ENCODE measurements at regions not wholly inside any gene's neighbourhood (a gene's known extent, or its start where the extent isn't known, plus 50 kb on each side); places are given as distances from the start of the nearest gene placed in this dataset.
A peak's percentile ranks its signal among the peaks of the same experiment; 100 is the strongest.
"Not testable (repeated sequence)": the region's sequence is repeated elsewhere in the genome, so short reads cannot be mapped to it uniquely, and the experiment has no call there.

DNA sequence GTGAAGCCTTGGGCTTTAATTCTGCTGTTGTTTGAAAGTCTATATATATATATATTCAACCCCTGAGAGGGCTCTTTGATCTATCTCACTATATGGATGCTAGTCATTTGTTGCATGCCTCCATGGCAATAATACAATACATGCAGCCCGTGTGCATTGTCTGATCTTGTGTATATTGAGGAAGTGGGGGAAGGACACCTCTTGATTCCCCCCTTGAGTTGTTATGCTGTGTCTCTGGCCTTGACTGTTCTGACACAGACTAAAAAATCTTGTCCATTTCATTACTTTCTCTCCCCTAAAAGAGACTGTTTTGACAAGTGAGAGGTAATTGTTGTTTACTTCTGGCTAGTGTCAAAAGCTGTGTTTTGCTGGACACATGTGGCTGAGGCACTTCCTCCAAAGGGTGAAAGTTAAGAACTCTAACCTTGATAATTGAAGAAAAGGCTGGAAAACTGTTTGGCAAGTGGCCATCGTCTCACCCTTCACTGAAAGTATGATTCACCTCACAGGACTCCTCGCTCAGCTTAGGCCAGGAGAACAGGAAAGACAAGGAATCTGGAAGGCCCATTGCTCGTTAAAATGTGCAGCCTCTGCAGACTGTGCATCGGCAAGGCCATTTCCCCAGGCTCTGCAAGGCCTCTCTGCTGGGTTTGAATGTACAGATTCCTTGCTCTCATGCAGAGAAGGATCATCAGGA, 304.0 kb downstream of the PRELID2 start:
- no peaks in the 10 kb centered on the region for H3K4me1 ChIP-seq
- no peaks in the 10 kb centered on the region for H3K9me3 ChIP-seq (replicated peaks in 1 of 11)
- H3K27me3 ChIP-seq: no peaks in the 10 kb centered on the region
- no peak overlapping the region for H3K4me3 ChIP-seq
- H3K4me2 ChIP-seq: no peak overlapping the region
- no peaks in the 10 kb centered on the region for H3K36me3 ChIP-seq
- TF ChIP-seq Cebpa-rat (IDR thresholded peaks at IDR 0.05): no peak
- H3K27ac ChIP-seq: no peak overlapping the region
- no peak overlapping the region for H3K9ac ChIP-seq
- H4K20me1 ChIP-seq: no peaks in the 10 kb centered on the region

DNA sequence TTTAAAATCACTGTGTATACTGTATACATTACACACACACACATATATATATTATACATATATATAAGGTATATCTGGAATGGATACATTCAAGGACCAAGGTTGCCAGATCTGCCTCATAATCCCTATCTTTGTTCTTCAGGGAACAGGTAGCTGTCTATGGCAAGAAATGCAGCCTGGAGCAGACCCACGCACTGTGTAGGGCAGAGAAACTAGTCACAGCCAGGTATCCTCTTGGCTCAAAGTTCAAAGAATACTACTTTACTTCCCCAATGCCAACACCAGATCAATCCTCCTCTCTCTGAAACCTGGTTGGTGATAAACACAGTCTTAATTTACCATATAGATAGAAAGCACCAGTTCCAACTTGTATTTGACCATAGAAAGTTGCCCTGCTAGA, 313.6 kb downstream of the PRELID2 start:
- TF ChIP-seq Cebpa-rat (IDR thresholded peaks at IDR 0.05): no peak
- H4K20me1 ChIP-seq: no peaks in the 10 kb centered on the region; a peak in 1 of 22 replicates
- H3K9ac ChIP-seq: no peak overlapping the region
- H3K36me3 ChIP-seq: no peaks in the 10 kb centered on the region
- H3K4me3 ChIP-seq: no peak overlapping the region
- H3K4me1 ChIP-seq: no peaks in the 10 kb centered on the region
- no peak overlapping the region for H3K27ac ChIP-seq
- no peaks in the 10 kb centered on the region for H3K27me3 ChIP-seq
- H3K9me3 ChIP-seq (replicated peaks in 1 of 11): peaks cover 0 to 16% (median 9%) of the 10 kb centered on the region in 11 experiments; a peak in 11 of 22 replicates
- no peak overlapping the region for H3K4me2 ChIP-seq

DNA sequence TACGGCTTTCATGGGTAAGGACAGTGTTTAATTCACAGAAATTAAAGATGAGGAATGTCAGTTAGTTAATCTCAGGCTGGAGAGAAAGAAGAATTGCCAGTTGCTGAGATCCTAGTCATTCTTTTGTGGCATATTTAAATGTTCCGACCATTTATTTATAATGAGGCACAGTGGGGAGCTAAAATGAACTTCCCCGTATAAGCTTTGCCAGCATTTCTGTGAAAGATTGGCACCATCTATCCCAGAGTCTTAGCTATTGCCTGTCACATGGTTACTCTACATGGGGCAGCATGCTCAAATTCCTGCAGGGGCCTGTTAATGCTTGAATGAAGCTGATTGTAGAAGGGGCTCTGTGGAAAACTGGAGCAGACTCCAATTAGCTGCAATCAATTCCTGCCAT, 314.1 kb downstream of the PRELID2 start:
- no peak for TF ChIP-seq Cebpa-rat (IDR thresholded peaks at IDR 0.05)
- Histone ChIP-seq H3K27me3 (no peaks in the 10 kb centered on the region), H4K20me1 (no peaks in the 10 kb centered on the region; a peak in 1 of 22 replicates)

DNA sequence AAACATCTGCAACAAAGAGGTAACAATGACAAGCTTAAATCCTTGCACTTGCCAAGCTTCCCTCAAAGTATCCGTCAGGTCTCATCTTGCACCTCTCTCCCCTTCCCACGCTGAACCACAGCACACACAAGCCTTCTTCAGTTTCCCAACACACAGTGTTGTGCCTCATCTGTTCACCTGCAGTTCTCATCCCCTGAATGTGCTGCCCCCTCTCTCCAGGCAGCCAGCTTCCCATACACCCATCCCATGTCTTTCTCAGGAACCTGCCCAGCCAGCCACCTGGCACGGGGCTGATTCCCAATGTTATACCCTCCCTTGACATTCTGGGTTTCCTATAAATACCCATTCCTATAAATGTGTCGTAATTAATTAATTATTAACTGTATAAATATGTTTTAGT, 314.8 kb downstream of the PRELID2 start:
- Histone ChIP-seq H3K9ac (no peak overlapping the region), H3K4me1 (no peaks in the 10 kb centered on the region), H3K9me3 (replicated peaks in 1 of 11) (peaks cover 0 to 17% (median 10%) of the 10 kb centered on the region in 11 experiments; a peak in 11 of 22 replicates), H4K20me1 (no peaks in the 10 kb centered on the region; a peak in 1 of 22 replicates), H3K27me3 (no peaks in the 10 kb centered on the region), H3K4me3 (no peak overlapping the region), H3K36me3 (no peaks in the 10 kb centered on the region), H3K4me2 (no peak overlapping the region), H3K27ac (no peak overlapping the region)
- no peak for TF ChIP-seq Cebpa-rat (IDR thresholded peaks at IDR 0.05)

More for the DNA sequence above, 314.1 kb downstream of the PRELID2 start:
- Histone ChIP-seq H3K9me3 (replicated peaks in 1 of 11) (peaks cover 0 to 17% (median 10%) of the 10 kb centered on the region in 11 experiments; a peak in 11 of 22 replicates), H3K4me3 (no peak overlapping the region), H3K27ac (no peak overlapping the region), H3K4me1 (no peaks in the 10 kb centered on the region), H3K36me3 (no peaks in the 10 kb centered on the region), H3K9ac (no peak overlapping the region), H3K4me2 (no peak overlapping the region)

DNA sequence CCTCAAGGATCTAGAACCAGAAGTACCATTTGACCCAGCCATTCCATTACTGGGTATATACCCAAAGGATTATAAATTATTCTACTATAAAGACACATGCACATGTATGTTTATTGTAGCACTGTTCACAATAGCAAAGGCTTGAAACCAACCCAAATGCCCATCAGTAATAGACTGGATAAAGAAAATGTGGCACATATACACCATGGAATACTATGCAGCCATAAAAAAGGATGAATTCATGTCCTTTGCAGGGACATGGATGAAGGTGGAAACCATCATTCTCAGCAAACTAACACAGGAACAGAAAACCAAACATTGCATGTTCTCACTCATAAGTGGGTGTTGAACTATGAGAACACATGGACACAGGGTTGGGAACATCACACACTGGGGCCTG, 317.6 kb downstream of the PRELID2 start:
- not testable (repeated sequence) for H3K4me2 ChIP-seq, H3K4me3 ChIP-seq, H3K4me1 ChIP-seq, H3K36me3 ChIP-seq, H3K27ac ChIP-seq, H3K9ac ChIP-seq, H4K20me1 ChIP-seq, H3K27me3 ChIP-seq
- H3K9me3 ChIP-seq (replicated peaks in 1 of 11): peaks cover 0 to 17% (median 10%) of the 10 kb centered on the region in 11 experiments; a peak in 11 of 22 replicates

DNA sequence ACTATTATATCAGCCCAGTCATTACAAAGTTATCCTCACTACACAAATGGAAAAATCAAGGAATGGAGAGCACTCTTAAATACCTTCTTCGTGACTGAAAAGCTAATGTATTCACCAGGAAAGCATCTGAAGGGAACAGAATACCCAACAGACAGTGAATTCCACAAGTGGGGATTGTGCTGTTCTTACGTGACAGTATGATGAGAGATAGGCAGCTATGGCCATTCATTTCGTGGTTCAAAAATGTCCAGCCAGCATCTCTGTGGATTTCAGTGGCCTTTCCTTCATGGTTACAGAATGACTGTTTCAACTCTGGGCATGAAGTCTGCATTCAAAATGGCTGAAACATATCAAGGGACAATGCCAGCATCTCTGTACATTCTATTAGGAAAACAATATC, 323.8 kb downstream of the PRELID2 start:
- no peak for TF ChIP-seq Cebpa-rat (IDR thresholded peaks at IDR 0.05)
- H3K4me1 ChIP-seq: peaks cover 0 to 7% (median 0%) of the 10 kb centered on the region in 10 experiments; a peak in 3 of 20 replicates
- no peak overlapping the region for H3K9ac ChIP-seq
- H3K27me3 ChIP-seq: no peaks in the 10 kb centered on the region
- no peaks in the 10 kb centered on the region for H3K36me3 ChIP-seq
- no peak overlapping the region for H3K27ac ChIP-seq
- no peaks in the 10 kb centered on the region for H4K20me1 ChIP-seq
- H3K4me3 ChIP-seq: no peak overlapping the region
- peaks cover 0 to under 1% (median 0%) of the 10 kb centered on the region in 11 experiments; a peak in 5 of 22 replicates for H3K9me3 ChIP-seq (replicated peaks in 1 of 11)
- no peak overlapping the region for H3K4me2 ChIP-seq

DNA sequence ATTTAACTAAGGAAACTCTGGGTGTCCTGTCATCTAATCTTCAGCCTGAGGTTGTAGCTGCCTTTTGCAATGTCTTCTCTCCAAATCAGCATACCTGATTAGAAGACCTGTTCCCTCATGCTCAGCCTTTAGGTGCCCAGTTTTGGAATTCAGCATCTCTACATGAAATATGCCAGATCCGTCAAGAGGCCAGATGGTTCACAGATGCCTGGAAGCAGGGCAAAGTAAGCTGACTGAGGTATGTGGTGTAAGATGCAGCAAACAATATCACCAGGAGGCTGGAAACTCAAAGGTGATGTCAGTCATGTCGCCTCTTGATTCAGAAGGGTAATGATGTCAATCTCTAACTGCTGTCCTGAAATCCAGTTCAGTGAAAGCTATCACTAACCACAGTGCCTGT, 324.4 kb downstream of the PRELID2 start:
- TF ChIP-seq Cebpa-rat (IDR thresholded peaks at IDR 0.05): no peak
- no peak overlapping the region for H3K9ac ChIP-seq
- no peak overlapping the region for H3K27ac ChIP-seq
- H3K36me3 ChIP-seq: no peaks in the 10 kb centered on the region
- H3K4me2 ChIP-seq: 0 out of 22 replicates have a peak overlapping the region, but pooled peaks of 2 of the 11 experiments have one; percentile 1 to 15
- no peak overlapping the region for H3K4me3 ChIP-seq
- no peaks in the 10 kb centered on the region for H4K20me1 ChIP-seq
- H3K9me3 ChIP-seq (replicated peaks in 1 of 11): no peaks in the 10 kb centered on the region; a peak in 1 of 22 replicates
- H3K4me1 ChIP-seq: peaks cover 0 to 7% (median 0%) of the 10 kb centered on the region in 10 experiments; a peak in 3 of 20 replicates
- no peaks in the 10 kb centered on the region for H3K27me3 ChIP-seq

DNA sequence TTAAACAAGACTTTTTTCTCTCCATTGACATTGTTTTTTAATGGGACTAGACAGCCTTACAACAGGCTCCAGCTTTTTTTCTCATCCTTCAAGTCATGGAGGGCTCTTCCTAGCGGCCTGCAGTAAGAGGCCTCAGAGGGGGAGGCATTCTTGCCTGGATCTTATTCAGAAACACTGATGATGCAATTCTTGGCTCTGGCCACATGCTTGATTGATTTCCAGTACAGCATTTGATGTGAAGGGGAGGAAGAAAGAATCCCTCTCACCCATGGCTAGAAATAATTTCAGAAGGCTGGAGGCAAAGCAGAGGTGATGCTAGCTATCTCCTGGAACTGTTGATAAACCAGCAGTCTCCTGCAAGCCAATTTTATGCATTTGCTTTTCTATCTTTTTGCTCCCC, 324.8 kb downstream of the PRELID2 start:
- no peaks in the 10 kb centered on the region for H3K27me3 ChIP-seq
- H3K4me1 ChIP-seq: peaks cover 0 to 7% (median 0%) of the 10 kb centered on the region in 10 experiments; a peak in 3 of 20 replicates
- H3K9ac ChIP-seq: no peak overlapping the region
- no peak overlapping the region for H3K27ac ChIP-seq
- no peaks in the 10 kb centered on the region for H3K36me3 ChIP-seq
- H3K4me2 ChIP-seq: 0 out of 22 replicates have a peak overlapping the region, but pooled peaks of 2 of the 11 experiments have one; percentile 1 to 15
- H3K4me3 ChIP-seq: no peak overlapping the region
- H3K9me3 ChIP-seq (replicated peaks in 1 of 11): no peaks in the 10 kb centered on the region; a peak in 1 of 22 replicates
- peak in 2 of 11 experiments; percentile 25 to 56; a peak in 5 of 22 replicates for TF ChIP-seq Cebpa-rat (IDR thresholded peaks at IDR 0.05)
- H4K20me1 ChIP-seq: no peaks in the 10 kb centered on the region

DNA sequence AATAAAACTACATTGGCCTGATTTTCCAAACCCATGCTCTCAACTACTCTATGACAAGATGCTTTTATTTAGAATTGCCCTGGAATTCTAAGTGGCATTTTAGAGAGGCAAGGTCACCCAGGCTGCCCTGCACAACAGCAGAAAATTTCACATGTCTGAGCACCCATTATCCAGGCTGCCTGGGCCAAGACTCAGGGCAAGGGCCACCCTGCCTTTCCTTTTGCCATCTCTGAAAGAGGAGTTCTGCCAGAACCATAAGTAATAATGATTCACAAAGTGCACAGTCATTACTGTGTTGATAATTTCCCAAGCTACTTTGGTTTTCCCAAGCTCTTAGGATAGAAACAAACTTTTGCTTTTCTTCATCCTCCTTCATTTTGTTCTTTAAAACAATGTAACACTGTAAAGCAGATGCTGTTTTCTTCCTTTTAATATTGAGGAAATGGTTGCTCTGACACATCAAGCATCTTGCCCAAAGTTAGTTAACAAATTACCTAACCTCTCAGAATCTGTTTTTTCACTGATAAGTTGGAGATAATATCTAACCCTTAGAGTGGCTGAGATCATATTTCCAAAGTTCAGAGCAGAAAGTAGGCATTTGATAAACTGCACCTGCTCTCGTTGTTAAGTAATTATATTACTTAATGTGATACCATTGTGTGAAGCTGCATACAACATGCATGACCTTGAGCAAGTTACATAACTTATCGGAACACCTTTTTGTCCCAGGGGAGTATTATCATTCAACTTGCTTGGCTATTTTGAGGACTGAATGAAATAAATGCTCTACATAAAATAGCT, 325.6 kb downstream of the PRELID2 start:
- Histone ChIP-seq H3K27ac (no peak overlapping the region), H3K4me3 (no peak overlapping the region), H3K4me2 (no peak overlapping the region), H3K9me3 (replicated peaks in 1 of 11) (no peaks in the 10 kb centered on the region; a peak in 1 of 22 replicates), H3K27me3 (no peaks in the 10 kb centered on the region), H3K9ac (no peak overlapping the region), H4K20me1 (no peaks in the 10 kb centered on the region), H3K36me3 (no peaks in the 10 kb centered on the region), H3K4me1 (peaks cover 0 to 7% (median 0%) of the 10 kb centered on the region in 10 experiments; a peak in 3 of 20 replicates)
- TF ChIP-seq Cebpa-rat (IDR thresholded peaks at IDR 0.05): no peak

Data from BLaER1 treated with 17β-estradiol and CSF1 and Interleukin-3, amounts not matched to agents 10 nM and 100 nM (cell line).